H1 (cell line): ENCODE measurements at regions not wholly inside any gene's neighbourhood (a gene's known extent, or its start where the extent isn't known, plus 50 kb on each side); places are given as distances from the start of the nearest gene placed in this dataset.

Experiments used
- CTCF ChIA-PET: fragments of 300-600 bp; sonication (Branson Sonifier 250); formaldehyde crosslinking; loops from one replicate; lab custom pipeline; 2021; ENCODE audit not compliant: partially characterized antibody; lab: Charles Lee
- POLR2A ChIA-PET: fragments of 300-600 bp; sonication (Branson Sonifier 250); formaldehyde crosslinking; loops from one replicate; lab custom pipeline; 2021; ENCODE audit warnings: inconsistent platforms; ENCODE audit not compliant: partially characterized antibody; lab: Charles Lee
- DNase-seq, 2 experiments: peaks; one replicate each; pipeline versions ENCODE4 v3.0.0 to v3.0.0-alpha.2; 2010 to 2022; ENCODE audit warnings: low spot score in 2 of 2, low read depth in 1 of 2, mixed read lengths in 1 of 2
- FAIRE-seq: peaks from 2 replicates; lab custom pipeline; 2011; peaks lifted over from hg19 to GRCh38; lab: Jason Lieb, UNC
- H2AFZ ChIP-seq: 2 replicates; pipeline ENCODE4 v1.8.1; 2012; ENCODE audit warnings: low read length, inconsistent platforms
- H2AK5ac ChIP-seq: 2 replicates; pipeline ENCODE4 v1.6.1; 2013; ENCODE audit warnings: low read depth, low read length
- H2BK120ac ChIP-seq: replicated peaks from 2 replicates; pipeline ENCODE3; 2013; ENCODE audit warnings: low read depth, low read length, inconsistent platforms
- H2BK12ac ChIP-seq: 2 replicates; pipeline ENCODE4 v1.6.1; 2013; ENCODE audit warnings: low read depth, low read length
- H2BK15ac ChIP-seq: 2 replicates; pipeline ENCODE4 v1.6.1; 2013; ENCODE audit warnings: low read length
- H2BK20ac ChIP-seq: 2 replicates; pipeline ENCODE4 v1.6.1; 2013; ENCODE audit warnings: low read length
- H2BK5ac ChIP-seq: 2 replicates; pipeline ENCODE4 v1.6.1; 2013; ENCODE audit warnings: low read depth, low read length
- H3K14ac ChIP-seq: 2 replicates; pipeline ENCODE4 v1.6.1; 2013; ENCODE audit warnings: inconsistent platforms; ENCODE audit not compliant: insufficient read length
- H3K18ac ChIP-seq: 2 replicates; pipeline ENCODE4 v1.6.1; 2013; ENCODE audit warnings: low read length; ENCODE audit errors: extremely low read depth
- H3K23ac ChIP-seq: 2 replicates; pipeline ENCODE4 v1.6.1; 2013; ENCODE audit warnings: inconsistent platforms; ENCODE audit not compliant: insufficient read length
- H3K23me2 ChIP-seq: 2 replicates; pipeline ENCODE4 v1.6.1; 2013; ENCODE audit warnings: low read depth, low read length
- H3K27ac ChIP-seq: 2 replicates; pipeline ENCODE4 v1.6.1; 2011; ENCODE audit warnings: low read depth, low read length, inconsistent platforms
- H3K27me3 ChIP-seq, 4 experiments: replicated peaks in 1 of 4; 1 replicate in 1 of 4; 2 replicates in 3 of 4; pipeline versions ENCODE4 v1.6.1 to v1.8.1; 2011 to 2013; ENCODE audit warnings: low read length in 3 of 4, mild to moderate bottlenecking in 3 of 4, inconsistent platforms in 2 of 4, mixed read lengths in 2 of 4, moderate library complexity in 1 of 4; ENCODE audit not compliant: control insufficient read depth in 3 of 4, insufficient read depth in 3 of 4; ENCODE audit errors: extremely low read depth in 1 of 4
- H3K36me3 ChIP-seq, 4 experiments: 2 replicates each; pipeline versions ENCODE4 v1.6.1 to v1.8.1; 2011 to 2013; ENCODE audit warnings: mild to moderate bottlenecking in 4 of 4, low read length in 3 of 4, moderate library complexity in 2 of 4, control low read depth in 1 of 4, inconsistent platforms in 1 of 4; ENCODE audit not compliant: insufficient read depth in 4 of 4, control insufficient read depth in 2 of 4
- H3K4ac ChIP-seq: replicated peaks from 2 replicates; pipeline ENCODE3; 2013; ENCODE audit warnings: low read length, low read depth, mixed read lengths, inconsistent platforms; ENCODE audit not compliant: insufficient read length
- H3K4me1 ChIP-seq, 4 experiments: replicated peaks in 1 of 4; 1 replicate in 1 of 4; 2 replicates in 3 of 4; pipeline versions ENCODE4 v1.6.1 to v1.8.1; 2011 to 2013; ENCODE audit warnings: low read length in 3 of 4, inconsistent platforms in 2 of 4, mixed read lengths in 1 of 4; ENCODE audit not compliant: insufficient read depth in 4 of 4, control insufficient read depth in 3 of 4
- H3K4me2 ChIP-seq, 2 experiments: 2 replicates each; pipeline versions ENCODE4 v1.6.1 to v1.8.1; 2011 to 2013; ENCODE audit warnings: low read depth in 2 of 2, low read length in 2 of 2, control low read depth in 1 of 2, inconsistent platforms in 1 of 2, mild to moderate bottlenecking in 1 of 2; ENCODE audit not compliant: insufficient read depth in 1 of 2
- H3K4me3 ChIP-seq, 4 experiments: fragments of 200-600, 300-600 bp in 1 of 4; sonication (generic), shearing (Covaris generic), sonication (Bioruptor Twin) in 1 of 4; 2 replicates each; pipeline versions ENCODE4 v1.5.1 to v1.8.1; 2011 to 2016; ENCODE audit warnings: low read length in 4 of 4, low read depth in 3 of 4, control low read depth in 2 of 4, inconsistent platforms in 2 of 4, mild to moderate bottlenecking in 2 of 4, mixed read lengths in 1 of 4, moderate library complexity in 1 of 4; ENCODE audit not compliant: insufficient read depth in 2 of 4; ENCODE audit errors: extremely low read depth in 1 of 4
- H3K56ac ChIP-seq: replicated peaks from 2 replicates; pipeline ENCODE3; 2013; ENCODE audit warnings: low read depth, mild to moderate bottlenecking, mixed read lengths, low read length, inconsistent platforms; ENCODE audit not compliant: insufficient read length
- H3K79me1 ChIP-seq: 2 replicates; pipeline ENCODE4 v1.6.1; 2013; ENCODE audit warnings: low read depth, low read length, control low read depth
- H3K79me2 ChIP-seq, 2 experiments: 2 replicates each; pipeline versions ENCODE4 v1.6.1 to v1.8.1; 2012 to 2013; ENCODE audit warnings: low read length in 2 of 2, mild to moderate bottlenecking in 2 of 2, inconsistent platforms in 1 of 2; ENCODE audit not compliant: insufficient read depth in 2 of 2, control insufficient read depth in 1 of 2
- H3K9ac ChIP-seq, 4 experiments: replicated peaks in 1 of 4; 1 replicate in 1 of 4; 2 replicates in 3 of 4; pipeline versions ENCODE4 v1.6.1 to v1.8.1; 2011 to 2013; ENCODE audit warnings: low read depth in 3 of 4, low read length in 3 of 4, control low read depth in 2 of 4, mild to moderate bottlenecking in 2 of 4, moderate library complexity in 2 of 4, inconsistent platforms in 1 of 4; ENCODE audit errors: extremely low read depth in 1 of 4
- H3K9me3 ChIP-seq, 2 experiments: 2 replicates each; pipeline versions ENCODE4 v1.6.1 to v1.8.1; 2012 to 2013; ENCODE audit warnings: mild to moderate bottlenecking in 2 of 2, moderate library complexity in 2 of 2, control low read depth in 1 of 2, inconsistent platforms in 1 of 2, low read depth in 1 of 2, low read length in 1 of 2, mixed read lengths in 1 of 2; ENCODE audit not compliant: insufficient read depth in 2 of 2
- H4K20me1 ChIP-seq, 2 experiments: replicated peaks in 1 of 2; 2 replicates each; pipeline versions ENCODE3 to v1.8.1; 2011 to 2013; ENCODE audit warnings: inconsistent platforms in 2 of 2, low read length in 2 of 2, mild to moderate bottlenecking in 1 of 2; ENCODE audit not compliant: insufficient read depth in 2 of 2, control insufficient read depth in 1 of 2
- H4K5ac ChIP-seq: 2 replicates; pipeline ENCODE4 v1.6.1; 2013; ENCODE audit warnings: low read length, low read depth, mixed read lengths, inconsistent platforms; ENCODE audit not compliant: insufficient read length
- H4K8ac ChIP-seq: 2 replicates; pipeline ENCODE4 v1.8.0; 2013; ENCODE audit warnings: mild to moderate bottlenecking, moderate library complexity, low read length, inconsistent platforms; ENCODE audit not compliant: insufficient read depth; ENCODE audit errors: extremely low read depth
- H4K91ac ChIP-seq: replicated peaks from 2 replicates; pipeline ENCODE3; 2013; ENCODE audit warnings: low read length, mixed read lengths, inconsistent platforms; ENCODE audit not compliant: insufficient read length
- ASH2L ChIP-seq: fragments of 200-600, 300-600 bp; sonication (generic); IDR thresholded peaks from one replicate; pipeline ENCODE4 v1.7.1; 2017; ENCODE audit warnings: low read length
- CTCF ChIP-seq, 3 experiments: IDR thresholded peaks; 1 replicate in 2 of 3; 2 replicates in 1 of 3; pipeline versions ENCODE4 v1.5.1 to v1.6.1; 2011; ENCODE audit warnings: low read length in 3 of 3, mild to moderate bottlenecking in 3 of 3, inconsistent platforms in 2 of 3, low read depth in 1 of 3, moderate library complexity in 1 of 3; ENCODE audit not compliant: insufficient read depth in 1 of 3; ENCODE audit errors: control extremely low read depth in 1 of 3
- POU5F1 ChIP-seq: IDR thresholded peaks from 2 replicates; pipeline ENCODE4 v1.6.1; 2011; ENCODE audit warnings: low read depth, mild to moderate bottlenecking, low read length, moderate library complexity
- RAD21 ChIP-seq, 2 experiments: IDR thresholded peaks in 1 of 2; conservative IDR thresholded peaks in 1 of 2; 2 replicates each; pipeline ENCODE4 v1.6.1; 2011; ENCODE audit warnings: low read depth in 2 of 2, low read length in 2 of 2, improper control_type of control experiment in 1 of 2, inconsistent platforms in 1 of 2, mild to moderate bottlenecking in 1 of 2, moderate library complexity in 1 of 2
- SIX5 ChIP-seq: IDR thresholded peaks from 2 replicates; pipeline ENCODE4 v1.6.1; 2011; ENCODE audit warnings: mild to moderate bottlenecking, low read depth, low read length
- WGBS, 2 experiments: shearing (Covaris generic) in 1 of 2; methylation state at CpG; one replicate each; pipeline versions ENCODE4 v1.1.6 to v1.1.7; 2013 to 2015; ENCODE audit warnings: low lambda C conversion rate in 2 of 2, mixed read lengths in 2 of 2, inconsistent platforms in 1 of 2, low coverage in 1 of 2, missing lambda C conversion rate in 1 of 2; ENCODE audit not compliant: insufficient replicate concordance in 2 of 2, insufficient coverage in 1 of 2, insufficient read length in 1 of 2; ENCODE audit errors: extremely low coverage in 1 of 2, missing lambda C conversion rate in 1 of 2; 5-methylcytosine and 5-hydroxymethylcytosine counted together

GRCh38 chr4:180665994-180666824 is 1577.0 kb upstream of the TENM3 start:
- H3K9me3 ChIP-seq, result no peaks in the 10 kb centered on the region
- no peak overlapping the region for H4K8ac ChIP-seq
- no peaks in the 10 kb centered on the region for H3K23me2 ChIP-seq
- no peak overlapping the region for H4K5ac ChIP-seq
- peak overlapping the region in 1 of 4 experiments; percentile 22; a peak in 1 of 8 replicates for H3K4me3 ChIP-seq
- no peak overlapping the region for H2BK15ac ChIP-seq
- no peak overlapping the region for H3K18ac ChIP-seq
- H3K23ac ChIP-seq, result no peak overlapping the region
- ChIA-PET CTCF (interaction anchor here (0.5 to 6.1 kb wide), 21 partner anchors 9 to 1637 kb away, joined by 3 to 50 read pairs (median 4); no protein-coding TSS in a partner anchor), POLR2A (no interaction called here)
- H3K4me2 ChIP-seq, result no peak overlapping the region; a peak in 2 of 4 replicates
- no peak overlapping the region for H3K9ac ChIP-seq
- no peak for TF ChIP-seq POU5F1
- TF ChIP-seq RAD21 (IDR thresholded peaks at IDR 0.05 in 1 of 2, conservative IDR thresholded peaks at IDR 0.05 in 1 of 2; ENCODE audit: low read depth in 2 of 2, low read length in 2 of 2), result peak; percentile 76 to 84
- TF ChIP-seq ASH2L, result no peak
- TF ChIP-seq SIX5, result no peak
- TF ChIP-seq CTCF (IDR thresholded peaks at IDR 0.05; ENCODE audit: control extremely low read depth in 1 of 3, insufficient read depth in 1 of 3, low read depth in 1 of 3, low read length in 3 of 3), result peak in 2 of 3 experiments; percentile 62 to 77; a peak in 3 of 4 replicates
- no peaks in the 10 kb centered on the region for H3K27me3 ChIP-seq
- peak overlapping the region; percentile 56 for H4K91ac ChIP-seq
- no peaks in the 10 kb centered on the region for H3K79me2 ChIP-seq
- no peak overlapping the region for H2BK20ac ChIP-seq
- H3K27ac ChIP-seq, result no peak overlapping the region
- H3K4me1 ChIP-seq, result peaks cover 0 to 4% (median 0%) of the 10 kb centered on the region in 4 experiments; a peak in 2 of 7 replicates
- H2BK5ac ChIP-seq, result no peak overlapping the region
- no peak overlapping the region for H2BK120ac ChIP-seq
- peak overlapping the region; percentile 91 for H2AFZ ChIP-seq
- FAIRE-seq (peak; percentile 42), DNase-seq (no peak)
- WGBS, 2 experiments, result 47% methylated on average over 7 of the region's 7 CpGs; no CpG with 5 or more reads in 1 of the 2 experiments
- H3K14ac ChIP-seq, result no peak overlapping the region
- H4K20me1 ChIP-seq, result no peaks in the 10 kb centered on the region
- H3K36me3 ChIP-seq, result no peaks in the 10 kb centered on the region
- H3K56ac ChIP-seq, result no peak overlapping the region
- no peak overlapping the region for H3K4ac ChIP-seq
- no peak overlapping the region for H2BK12ac ChIP-seq
- no peak overlapping the region for H2AK5ac ChIP-seq
- no peaks in the 10 kb centered on the region for H3K79me1 ChIP-seq
